AG09319 (cell line): ENCODE measurements at regions not wholly inside any gene's neighbourhood (a gene's known extent, or its start where the extent isn't known, plus 50 kb on each side); places are given as distances from the start of the nearest gene placed in this dataset.

Experiments
- DNase-seq: peaks from one replicate; pipeline ENCODE4 v3.0.0-alpha.2; 2010; ENCODE audit warnings: low read depth; ENCODE audit errors: extremely low read depth
- CTCF ChIP-seq: IDR thresholded peaks from 2 replicates; pipeline ENCODE4 v1.5.1; 2011; ENCODE audit warnings: low read depth, mild to moderate bottlenecking, inconsistent platforms, low read length, moderate library complexity

- no peak for TF ChIP-seq CTCF
Measured at GRCh38 chr5:39517800-39518199, 93.0 kb upstream of the DAB2 start.

GRCh38 chr5:39515881-39516280 is 91.1 kb upstream of the DAB2 start:
- no peak for DNase-seq

More at GRCh38 chr5:39517800-39518199, 93.0 kb upstream of the DAB2 start:
- no peak for DNase-seq

GRCh38 chr5:39513236-39513635 is 88.5 kb upstream of the DAB2 start:
- DNase-seq, result no peak
- TF ChIP-seq CTCF, result no peak

More at GRCh38 chr5:39515881-39516280, 91.1 kb upstream of the DAB2 start:
- TF ChIP-seq CTCF, result no peak

GRCh38 chr5:39506211-39506610 is 81.4 kb upstream of the DAB2 start:
- no peak for TF ChIP-seq CTCF
- DNase-seq, result no peak

GRCh38 chr5:39505791-39506190 is 81.0 kb upstream of the DAB2 start:
- no peak for DNase-seq
- TF ChIP-seq CTCF, result no peak

GRCh38 chr5:39505363-39505762 is 80.6 kb upstream of the DAB2 start:
- no peak for DNase-seq
- TF ChIP-seq CTCF, result no peak

- DNase-seq, result no peak
- TF ChIP-seq CTCF, result no peak
Measured at GRCh38 chr5:39503155-39503554, 78.4 kb upstream of the DAB2 start.
